HepG2 (cell line): ENCODE measurements at regions not wholly inside any gene's neighbourhood (a gene's known extent, or its start where the extent isn't known, plus 50 kb on each side); places are given as distances from the start of the nearest gene placed in this dataset.

ENCODE experiments used
- FOSL2 ChIP-seq: sonication (generic); formaldehyde crosslinking; IDR thresholded peaks from 2 replicates; pipeline ENCODE4 v1.4.0; 2020; ENCODE audit warnings: missing genetic modification reagents
- MEIS1 ChIP-seq: sonication (generic); formaldehyde crosslinking; IDR thresholded peaks from 2 replicates; pipeline ENCODE4 v1.9.0; 2021; ENCODE audit warnings: mild to moderate bottlenecking, missing genetic modification reagents, moderate library complexity, borderline replicate concordance
- MIXL1 ChIP-seq: IDR thresholded peaks from 2 replicates; pipeline ENCODE4 v1.6.1; 2016
- PHF21A ChIP-seq: sonication (generic); formaldehyde crosslinking; IDR thresholded peaks from 2 replicates; pipeline ENCODE4 v1.5.0; 2020; ENCODE audit warnings: mild to moderate bottlenecking, missing genetic modification reagents
- SOX13 ChIP-seq, 3 experiments: fragments of 450-650 bp in 1 of 3; sonication (generic) in 1 of 3; formaldehyde crosslinking in 1 of 3; IDR thresholded peaks in 2 of 3; conservative IDR thresholded peaks in 1 of 3; 2 replicates each; pipeline versions ENCODE4 v1.5.0 to v1.6.1; 2016 to 2020; ENCODE audit warnings: antibody characterized with exemption in 1 of 3, mild to moderate bottlenecking in 1 of 3, missing compliant biosample characterization in 1 of 3, missing genetic modification reagents in 1 of 3, moderate library complexity in 1 of 3
- SOX6 ChIP-seq, 2 experiments: fragments of 450-650 bp in 1 of 2; sonication (generic) in 1 of 2; formaldehyde crosslinking in 1 of 2; IDR thresholded peaks; 2 replicates each; pipeline versions ENCODE4 v1.4.0 to v1.6.1; 2017 to 2020; ENCODE audit warnings: antibody characterized with exemption in 1 of 2, mild to moderate bottlenecking in 1 of 2, missing genetic modification reagents in 1 of 2
- SRSF4 ChIP-seq: fragments of 200-400 bp; formaldehyde crosslinking; IDR thresholded peaks from one replicate; pipeline ENCODE4 v1.6.1; 2018; ENCODE audit warnings: mild to moderate bottlenecking, low read depth, low read length, moderate library complexity; ENCODE audit not compliant: poor library complexity, severe bottlenecking
- ZNF44 ChIP-seq: sonication (generic); formaldehyde crosslinking; IDR thresholded peaks from 2 replicates; pipeline ENCODE4 v1.5.1; 2020; ENCODE audit warnings: mild to moderate bottlenecking, missing genetic modification reagents
- ZNF629 ChIP-seq: sonication (generic); formaldehyde crosslinking; conservative IDR thresholded peaks from 2 replicates; pipeline ENCODE4 v1.5.0; 2020; ENCODE audit warnings: missing genetic modification reagents
- TF ChIP-seq, protein P1 (sequence below): IDR thresholded peaks from 2 replicates; pipeline ENCODE4 v1.6.1; 2018; ENCODE audit warnings: missing genetic modification reagents, mild to moderate bottlenecking, missing compliant biosample characterization
- TF ChIP-seq, protein P2 (sequence below): sonication (generic); formaldehyde crosslinking; IDR thresholded peaks from 2 replicates; pipeline ENCODE4 v1.4.0; 2020; ENCODE audit warnings: missing genetic modification reagents
- TF ChIP-seq, protein P3 (sequence below): sonication (generic); formaldehyde crosslinking; IDR thresholded peaks from 2 replicates; pipeline ENCODE4 v1.4.0; 2020; ENCODE audit warnings: missing genetic modification reagents, borderline replicate concordance
- TF ChIP-seq, protein P4 (sequence below): sonication (generic); formaldehyde crosslinking; conservative IDR thresholded peaks from 2 replicates; pipeline ENCODE4 v1.4.0; 2020; ENCODE audit warnings: mild to moderate bottlenecking, missing genetic modification reagents, moderate library complexity
- TF ChIP-seq, protein P5 (sequence below): sonication (generic); formaldehyde crosslinking; IDR thresholded peaks from 2 replicates; pipeline ENCODE4 v1.8.0; 2022; ENCODE audit warnings: mild to moderate bottlenecking, missing genetic modification reagents

DNA sequence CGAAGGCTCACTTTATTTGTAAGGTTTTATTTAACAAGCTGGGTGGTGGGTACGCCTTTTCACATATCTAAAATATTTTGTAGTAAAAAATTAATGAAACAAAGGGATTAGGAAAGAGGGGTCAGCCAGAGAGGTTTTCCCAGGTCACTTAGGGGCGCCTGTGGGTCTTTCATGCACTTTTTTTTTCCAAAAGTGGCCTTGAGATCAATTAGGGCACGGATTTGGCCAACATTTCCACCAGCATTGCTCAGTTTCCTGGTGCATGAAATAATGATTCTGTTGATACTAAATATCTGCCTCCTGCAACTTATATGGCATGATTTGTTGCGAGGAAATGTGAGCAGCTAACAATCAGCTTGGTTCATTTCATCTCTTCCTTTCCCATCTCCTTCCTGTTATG is 67.6 kb upstream of the ZCCHC2 start (continued):
- TF ChIP-seq, protein P1, sequence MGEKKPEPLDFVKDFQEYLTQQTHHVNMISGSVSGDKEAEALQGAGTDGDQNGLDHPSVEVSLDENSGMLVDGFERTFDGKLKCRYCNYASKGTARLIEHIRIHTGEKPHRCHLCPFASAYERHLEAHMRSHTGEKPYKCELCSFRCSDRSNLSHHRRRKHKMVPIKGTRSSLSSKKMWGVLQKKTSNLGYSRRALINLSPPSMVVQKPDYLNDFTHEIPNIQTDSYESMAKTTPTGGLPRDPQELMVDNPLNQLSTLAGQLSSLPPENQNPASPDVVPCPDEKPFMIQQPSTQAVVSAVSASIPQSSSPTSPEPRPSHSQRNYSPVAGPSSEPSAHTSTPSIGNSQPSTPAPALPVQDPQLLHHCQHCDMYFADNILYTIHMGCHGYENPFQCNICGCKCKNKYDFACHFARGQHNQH (CRISPR knock-in tag) = no peak
- TF ChIP-seq, protein P2, sequence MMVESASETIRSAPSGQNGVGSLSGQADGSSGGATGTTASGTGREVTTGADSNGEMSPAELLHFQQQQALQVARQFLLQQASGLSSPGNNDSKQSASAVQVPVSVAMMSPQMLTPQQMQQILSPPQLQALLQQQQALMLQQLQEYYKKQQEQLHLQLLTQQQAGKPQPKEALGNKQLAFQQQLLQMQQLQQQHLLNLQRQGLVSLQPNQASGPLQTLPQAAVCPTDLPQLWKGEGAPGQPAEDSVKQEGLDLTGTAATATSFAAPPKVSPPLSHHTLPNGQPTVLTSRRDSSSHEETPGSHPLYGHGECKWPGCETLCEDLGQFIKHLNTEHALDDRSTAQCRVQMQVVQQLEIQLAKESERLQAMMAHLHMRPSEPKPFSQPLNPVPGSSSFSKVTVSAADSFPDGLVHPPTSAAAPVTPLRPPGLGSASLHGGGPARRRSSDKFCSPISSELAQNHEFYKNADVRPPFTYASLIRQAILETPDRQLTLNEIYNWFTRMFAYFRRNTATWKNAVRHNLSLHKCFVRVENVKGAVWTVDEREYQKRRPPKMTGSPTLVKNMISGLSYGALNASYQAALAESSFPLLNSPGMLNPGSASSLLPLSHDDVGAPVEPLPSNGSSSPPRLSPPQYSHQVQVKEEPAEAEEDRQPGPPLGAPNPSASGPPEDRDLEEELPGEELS = peak; percentile 39; the same call in 1 of the 2 replicates
- TF ChIP-seq SRSF4 = no peak
- 0 out of 2 replicates have a peak, but pooled peaks have one; percentile 21 for TF ChIP-seq MIXL1
- no peak for TF ChIP-seq ZNF44
- peak; percentile 63 for TF ChIP-seq PHF21A
- 0 out of 2 replicates have a peak, but pooled peaks have one; percentile 32 for TF ChIP-seq FOSL2 (CRISPR knock-in tag)
- TF ChIP-seq ZNF629 (CRISPR knock-in tag) = no peak
- no peak for TF ChIP-seq SOX6 (IDR thresholded peaks at IDR 0.05)
- peak; percentile 75 for TF ChIP-seq SOX6 (CRISPR knock-in tag; IDR thresholded peaks at IDR 0.05)
- TF ChIP-seq SOX13 (IDR thresholded peaks at IDR 0.05) = no peak
- peak in 1 of 2 experiments; percentile 74; a peak in 2 of 4 replicates for TF ChIP-seq SOX13 (CRISPR knock-in tag; conservative IDR thresholded peaks at IDR 0.05 in 1 of 2, IDR thresholded peaks at IDR 0.05 in 1 of 2)
- TF ChIP-seq, protein P3, sequence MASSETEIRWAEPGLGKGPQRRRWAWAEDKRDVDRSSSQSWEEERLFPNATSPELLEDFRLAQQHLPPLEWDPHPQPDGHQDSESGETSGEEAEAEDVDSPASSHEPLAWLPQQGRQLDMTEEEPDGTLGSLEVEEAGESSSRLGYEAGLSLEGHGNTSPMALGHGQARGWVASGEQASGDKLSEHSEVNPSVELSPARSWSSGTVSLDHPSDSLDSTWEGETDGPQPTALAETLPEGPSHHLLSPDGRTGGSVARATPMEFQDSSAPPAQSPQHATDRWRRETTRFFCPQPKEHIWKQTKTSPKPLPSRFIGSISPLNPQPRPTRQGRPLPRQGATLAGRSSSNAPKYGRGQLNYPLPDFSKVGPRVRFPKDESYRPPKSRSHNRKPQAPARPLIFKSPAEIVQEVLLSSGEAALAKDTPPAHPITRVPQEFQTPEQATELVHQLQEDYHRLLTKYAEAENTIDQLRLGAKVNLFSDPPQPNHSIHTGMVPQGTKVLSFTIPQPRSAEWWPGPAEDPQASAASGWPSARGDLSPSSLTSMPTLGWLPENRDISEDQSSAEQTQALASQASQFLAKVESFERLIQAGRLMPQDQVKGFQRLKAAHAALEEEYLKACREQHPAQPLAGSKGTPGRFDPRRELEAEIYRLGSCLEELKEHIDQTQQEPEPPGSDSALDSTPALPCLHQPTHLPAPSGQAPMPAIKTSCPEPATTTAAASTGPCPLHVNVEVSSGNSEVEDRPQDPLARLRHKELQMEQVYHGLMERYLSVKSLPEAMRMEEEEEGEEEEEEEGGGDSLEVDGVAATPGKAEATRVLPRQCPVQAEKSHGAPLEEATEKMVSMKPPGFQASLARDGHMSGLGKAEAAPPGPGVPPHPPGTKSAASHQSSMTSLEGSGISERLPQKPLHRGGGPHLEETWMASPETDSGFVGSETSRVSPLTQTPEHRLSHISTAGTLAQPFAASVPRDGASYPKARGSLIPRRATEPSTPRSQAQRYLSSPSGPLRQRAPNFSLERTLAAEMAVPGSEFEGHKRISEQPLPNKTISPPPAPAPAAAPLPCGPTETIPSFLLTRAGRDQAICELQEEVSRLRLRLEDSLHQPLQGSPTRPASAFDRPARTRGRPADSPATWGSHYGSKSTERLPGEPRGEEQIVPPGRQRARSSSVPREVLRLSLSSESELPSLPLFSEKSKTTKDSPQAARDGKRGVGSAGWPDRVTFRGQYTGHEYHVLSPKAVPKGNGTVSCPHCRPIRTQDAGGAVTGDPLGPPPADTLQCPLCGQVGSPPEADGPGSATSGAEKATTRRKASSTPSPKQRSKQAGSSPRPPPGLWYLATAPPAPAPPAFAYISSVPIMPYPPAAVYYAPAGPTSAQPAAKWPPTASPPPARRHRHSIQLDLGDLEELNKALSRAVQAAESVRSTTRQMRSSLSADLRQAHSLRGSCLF (CRISPR knock-in tag) = no peak
- TF ChIP-seq, protein P4, sequence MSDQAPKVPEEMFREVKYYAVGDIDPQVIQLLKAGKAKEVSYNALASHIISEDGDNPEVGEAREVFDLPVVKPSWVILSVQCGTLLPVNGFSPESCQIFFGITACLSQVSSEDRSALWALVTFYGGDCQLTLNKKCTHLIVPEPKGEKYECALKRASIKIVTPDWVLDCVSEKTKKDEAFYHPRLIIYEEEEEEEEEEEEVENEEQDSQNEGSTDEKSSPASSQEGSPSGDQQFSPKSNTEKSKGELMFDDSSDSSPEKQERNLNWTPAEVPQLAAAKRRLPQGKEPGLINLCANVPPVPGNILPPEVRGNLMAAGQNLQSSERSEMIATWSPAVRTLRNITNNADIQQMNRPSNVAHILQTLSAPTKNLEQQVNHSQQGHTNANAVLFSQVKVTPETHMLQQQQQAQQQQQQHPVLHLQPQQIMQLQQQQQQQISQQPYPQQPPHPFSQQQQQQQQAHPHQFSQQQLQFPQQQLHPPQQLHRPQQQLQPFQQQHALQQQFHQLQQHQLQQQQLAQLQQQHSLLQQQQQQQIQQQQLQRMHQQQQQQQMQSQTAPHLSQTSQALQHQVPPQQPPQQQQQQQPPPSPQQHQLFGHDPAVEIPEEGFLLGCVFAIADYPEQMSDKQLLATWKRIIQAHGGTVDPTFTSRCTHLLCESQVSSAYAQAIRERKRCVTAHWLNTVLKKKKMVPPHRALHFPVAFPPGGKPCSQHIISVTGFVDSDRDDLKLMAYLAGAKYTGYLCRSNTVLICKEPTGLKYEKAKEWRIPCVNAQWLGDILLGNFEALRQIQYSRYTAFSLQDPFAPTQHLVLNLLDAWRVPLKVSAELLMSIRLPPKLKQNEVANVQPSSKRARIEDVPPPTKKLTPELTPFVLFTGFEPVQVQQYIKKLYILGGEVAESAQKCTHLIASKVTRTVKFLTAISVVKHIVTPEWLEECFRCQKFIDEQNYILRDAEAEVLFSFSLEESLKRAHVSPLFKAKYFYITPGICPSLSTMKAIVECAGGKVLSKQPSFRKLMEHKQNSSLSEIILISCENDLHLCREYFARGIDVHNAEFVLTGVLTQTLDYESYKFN (CRISPR knock-in tag) = peak; percentile 72
- TF ChIP-seq, protein P5, sequence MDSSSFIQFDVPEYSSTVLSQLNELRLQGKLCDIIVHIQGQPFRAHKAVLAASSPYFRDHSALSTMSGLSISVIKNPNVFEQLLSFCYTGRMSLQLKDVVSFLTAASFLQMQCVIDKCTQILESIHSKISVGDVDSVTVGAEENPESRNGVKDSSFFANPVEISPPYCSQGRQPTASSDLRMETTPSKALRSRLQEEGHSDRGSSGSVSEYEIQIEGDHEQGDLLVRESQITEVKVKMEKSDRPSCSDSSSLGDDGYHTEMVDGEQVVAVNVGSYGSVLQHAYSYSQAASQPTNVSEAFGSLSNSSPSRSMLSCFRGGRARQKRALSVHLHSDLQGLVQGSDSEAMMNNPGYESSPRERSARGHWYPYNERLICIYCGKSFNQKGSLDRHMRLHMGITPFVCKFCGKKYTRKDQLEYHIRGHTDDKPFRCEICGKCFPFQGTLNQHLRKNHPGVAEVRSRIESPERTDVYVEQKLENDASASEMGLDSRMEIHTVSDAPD (CRISPR knock-in tag) = no peak
- no peak for TF ChIP-seq MEIS1 (CRISPR knock-in tag)
